AG09309 (cell line): ENCODE measurements at regions not wholly inside any gene's neighbourhood (a gene's known extent, or its start where the extent isn't known, plus 50 kb on each side); places are given as distances from the start of the nearest gene placed in this dataset.

Experiments used
- DNase-seq: peaks from one replicate; pipeline ENCODE4 v3.0.0-alpha.2; 2010; ENCODE audit warnings: low read depth
- H3K4me3 ChIP-seq: 2 replicates; pipeline ENCODE4 v1.5.1; 2011; ENCODE audit warnings: mild to moderate bottlenecking, low read depth, low read length, moderate library complexity; ENCODE audit not compliant: control insufficient read depth
- CTCF ChIP-seq: IDR thresholded peaks from 2 replicates; pipeline ENCODE4 v1.5.1; 2011; ENCODE audit warnings: mild to moderate bottlenecking, low read depth, low read length, inconsistent platforms; ENCODE audit not compliant: insufficient read depth, control insufficient read depth; ENCODE audit errors: missing control alignments

- no peak overlapping the region for H3K4me3 ChIP-seq
- no peak for DNase-seq
- no peak for TF ChIP-seq CTCF
Observed at GRCh38 chr1:58283388-58284224, 262.9 kb downstream of the OMA1 start.

- TF ChIP-seq CTCF: no peak
- no peak for DNase-seq
- H3K4me3 ChIP-seq: no peak overlapping the region
Observed at GRCh38 chr1:58282623-58283387, 263.7 kb downstream of the OMA1 start.

GRCh38 chr1:58266242-58266641, 280.3 kb downstream of the OMA1 start:
- TF ChIP-seq CTCF: no peak
- H3K4me3 ChIP-seq: no peak overlapping the region
- DNase-seq: no peak

GRCh38 chr1:58264462-58264861, 282.1 kb downstream of the OMA1 start:
- no peak overlapping the region for H3K4me3 ChIP-seq
- DNase-seq: no peak
- no peak for TF ChIP-seq CTCF

GRCh38 chr1:58262702-58263101, 283.8 kb downstream of the OMA1 start:
- DNase-seq: no peak
- no peak overlapping the region for H3K4me3 ChIP-seq
- TF ChIP-seq CTCF: no peak

- H3K4me3 ChIP-seq: no peak overlapping the region
- TF ChIP-seq CTCF: no peak
- no peak for DNase-seq
Observed at GRCh38 chr1:58258082-58258481, 288.4 kb downstream of the OMA1 start.
